NCI-H524 (cell line): ENCODE measurements at regions not wholly inside any gene's neighbourhood (a gene's known extent, or its start where the extent isn't known, plus 50 kb on each side); places are given as distances from the start of the nearest gene placed in this dataset.

Experiments
- DNase-seq, 2 experiments: peaks; one replicate each; lab custom pipeline; 2025; lab: John Stamatoyannopoulos, UW

GRCh38 chr13:50358231-50359040 is 343.2 kb downstream of the KCNRG start:
- peak in 1 of 2 experiments; percentile 19 for DNase-seq

- no peak for DNase-seq
Observed at GRCh38 chr13:50359041-50359367, 343.8 kb downstream of the KCNRG start.

- DNase-seq, result no peak
Observed at GRCh38 chr13:50359779-50360178, 344.5 kb downstream of the KCNRG start.

- DNase-seq, result no peak
Observed at GRCh38 chr13:50360637-50361036, 345.4 kb downstream of the KCNRG start.

GRCh38 chr13:50361282-50361681 is 346.0 kb downstream of the KCNRG start:
- no peak for DNase-seq

- DNase-seq, result no peak
Observed at GRCh38 chr13:50365408-50366391, 350.5 kb downstream of the KCNRG start.

- peak in 1 of 2 experiments; percentile 6 for DNase-seq
Observed at GRCh38 chr13:50366488-50367174, 351.4 kb downstream of the KCNRG start.

- DNase-seq, result no peak
Observed at GRCh38 chr13:50369646-50370045, 354.4 kb downstream of the KCNRG start.

GRCh38 chr13:50370303-50370950 is 355.2 kb downstream of the KCNRG start:
- no peak for DNase-seq

GRCh38 chr13:50374517-50374916 is 359.3 kb downstream of the KCNRG start:
- DNase-seq, result no peak

GRCh38 chr13:50375792-50376191 is 360.5 kb downstream of the KCNRG start:
- DNase-seq, result no peak

GRCh38 chr13:50376895-50377575 is 361.8 kb downstream of the KCNRG start:
- DNase-seq, result peak in 1 of 2 experiments; percentile 17

GRCh38 chr13:50377726-50378270 is 362.6 kb downstream of the KCNRG start:
- peak in 1 of 2 experiments; percentile 17 for DNase-seq

GRCh38 chr13:50378509-50379044 is 363.3 kb downstream of the KCNRG start:
- peak in 1 of 2 experiments; percentile 7 for DNase-seq

GRCh38 chr13:50379584-50379983 is 364.3 kb downstream of the KCNRG start:
- no peak for DNase-seq

- no peak for DNase-seq
Observed at GRCh38 chr13:50380905-50381304, 365.7 kb downstream of the KCNRG start.

GRCh38 chr13:50382511-50382910 is 367.3 kb downstream of the KCNRG start:
- DNase-seq, result no peak

GRCh38 chr13:50382951-50383350 is 367.7 kb downstream of the KCNRG start:
- DNase-seq, result no peak

- no peak for DNase-seq
Observed at GRCh38 chr13:50384724-50385123, 369.5 kb downstream of the KCNRG start.

GRCh38 chr13:50386541-50387050 is 371.4 kb downstream of the KCNRG start:
- DNase-seq, result peak; percentile 62 to 72
